Liver (tissue), 8 donors: ENCODE measurements at regions not wholly inside any gene's neighbourhood (a gene's known extent, or its start where the extent isn't known, plus 50 kb on each side); places are given as distances from the start of the nearest gene placed in this dataset.

Source experiments
- DNase-seq: peaks from one replicate; pipeline ENCODE4 v3.0.0-alpha.2; 2017; ENCODE audit warnings: low spot score
- H3K27ac ChIP-seq, 2 donors: one replicate each; pipeline ENCODE4 v1.7.0; 2013; ENCODE audit warnings: inconsistent platforms in 2 of 2, low read length in 2 of 2, control low read depth in 1 of 2, low read depth in 1 of 2, mild to moderate bottlenecking in 1 of 2
- H3K27me3 ChIP-seq, 4 donors: one replicate each; pipeline versions ENCODE4 v1.6.1 to v1.7.0; 2013; ENCODE audit warnings: low read length in 3 of 4, inconsistent platforms in 1 of 4, mild to moderate bottlenecking in 1 of 4, moderate library complexity in 1 of 4; ENCODE audit not compliant: control insufficient read depth in 4 of 4, insufficient read depth in 4 of 4
- H3K36me3 ChIP-seq, 4 donors: one replicate each; pipeline versions ENCODE4 v1.6.1 to v1.7.0; 2013; ENCODE audit warnings: low read length in 3 of 4, mild to moderate bottlenecking in 3 of 4, low read depth in 1 of 4, moderate library complexity in 1 of 4; ENCODE audit not compliant: control insufficient read depth in 4 of 4, insufficient read depth in 3 of 4
- H3K4me1 ChIP-seq, 4 donors: one replicate each; pipeline versions ENCODE4 v1.6.1 to v1.7.0; 2013; ENCODE audit warnings: low read length in 3 of 4, mild to moderate bottlenecking in 3 of 4, moderate library complexity in 1 of 4; ENCODE audit not compliant: control insufficient read depth in 4 of 4, insufficient read depth in 4 of 4
- H3K4me3 ChIP-seq, 3 donors: one replicate each; pipeline versions ENCODE4 v1.6.1 to v1.7.0; 2013; ENCODE audit warnings: low read length in 3 of 3, control low read depth in 1 of 3, low read depth in 1 of 3, mild to moderate bottlenecking in 1 of 3
- H3K9ac ChIP-seq, 2 donors: one replicate each; pipeline ENCODE4 v1.7.0; 2013; ENCODE audit warnings: low read length in 2 of 2, mild to moderate bottlenecking in 2 of 2, moderate library complexity in 2 of 2, control low read depth in 1 of 2, low read depth in 1 of 2
- H3K9me3 ChIP-seq, 4 donors: one replicate each; pipeline versions ENCODE4 v1.6.1 to v1.7.0; 2013; ENCODE audit warnings: low read length in 3 of 4; ENCODE audit not compliant: control insufficient read depth in 4 of 4
- CTCF ChIP-seq: fragments of 150-350 bp; IDR thresholded peaks from 2 replicates; pipeline ENCODE4 v1.5.1; 2017; ENCODE audit warnings: improper control_type of control experiment, low read depth, low read length; ENCODE audit not compliant: missing input control
- EGR1 ChIP-seq, 2 donors: IDR thresholded peaks; 2 replicates each; pipeline ENCODE4 v1.6.1; 2016 to 2018; ENCODE audit warnings: antibody characterized with exemption in 2 of 2, low read depth in 2 of 2
- FOXA1 ChIP-seq: IDR thresholded peaks from 2 replicates; pipeline ENCODE4 v1.6.1; 2016; ENCODE audit warnings: antibody characterized with exemption
- GABPA ChIP-seq, 2 donors: IDR thresholded peaks in 1 of 2; conservative IDR thresholded peaks in 1 of 2; 2 replicates each; pipeline ENCODE4 v1.6.1; 2016; ENCODE audit warnings: antibody characterized with exemption in 2 of 2, mild to moderate bottlenecking in 1 of 2, moderate library complexity in 1 of 2
- HNF4A ChIP-seq, 2 donors: conservative IDR thresholded peaks; 2 replicates each; pipeline ENCODE4 v1.6.1; 2016; ENCODE audit warnings: antibody characterized with exemption in 2 of 2, mild to moderate bottlenecking in 2 of 2
- HNF4G ChIP-seq: IDR thresholded peaks from 2 replicates; pipeline ENCODE4 v1.6.1; 2016; ENCODE audit warnings: antibody characterized with exemption
- JUND ChIP-seq, 2 donors: IDR thresholded peaks; 2 replicates each; pipeline ENCODE4 v1.6.1; 2016; ENCODE audit warnings: antibody characterized with exemption in 2 of 2
- MAX ChIP-seq: IDR thresholded peaks from 2 replicates; pipeline ENCODE4 v1.6.1; 2016; ENCODE audit warnings: antibody characterized with exemption
- NR2F2 ChIP-seq: IDR thresholded peaks from 2 replicates; pipeline ENCODE4 v1.6.1; 2016; ENCODE audit warnings: antibody characterized with exemption
- RAD21 ChIP-seq, 2 donors: IDR thresholded peaks; 2 replicates each; pipeline ENCODE4 v1.6.1; 2016; ENCODE audit warnings: antibody characterized with exemption in 2 of 2, mild to moderate bottlenecking in 2 of 2
- REST ChIP-seq: IDR thresholded peaks from 2 replicates; pipeline ENCODE4 v1.6.1; 2016; ENCODE audit warnings: antibody characterized with exemption, mild to moderate bottlenecking
- RXRA ChIP-seq, 2 donors: IDR thresholded peaks; 2 replicates each; pipeline ENCODE4 v1.6.1; 2017 to 2018; ENCODE audit warnings: antibody characterized with exemption in 2 of 2, mild to moderate bottlenecking in 1 of 2
- SP1 ChIP-seq: IDR thresholded peaks from 2 replicates; pipeline ENCODE4 v1.6.1; 2018; ENCODE audit warnings: antibody characterized with exemption, mild to moderate bottlenecking
- TAF1 ChIP-seq: conservative IDR thresholded peaks from 2 replicates; pipeline ENCODE4 v1.6.1; 2016; ENCODE audit warnings: antibody characterized with exemption, mild to moderate bottlenecking
- YY1 ChIP-seq: IDR thresholded peaks from 2 replicates; pipeline ENCODE4 v1.6.1; 2016; ENCODE audit warnings: antibody characterized with exemption, mild to moderate bottlenecking
- ZBTB33 ChIP-seq: IDR thresholded peaks from 2 replicates; pipeline ENCODE4 v1.6.1; 2016; ENCODE audit warnings: antibody characterized with exemption
- WGBS: extraction: QIAGEN DNeasy Blood & Tissue Kit; methylation state at CpG from one replicate; pipeline ENCODE4 v1.1.7; 2013; 5-methylcytosine and 5-hydroxymethylcytosine counted together
- donor health status: healthy.
- donor health status: healthy.
- donor health status: healthy.
- donor health status: healthy.
- donor health status: healthy.

- no peak for TF ChIP-seq ZBTB33
- no peak for TF ChIP-seq HNF4G
- no peak for TF ChIP-seq CTCF
- no peak for TF ChIP-seq TAF1
These were observed 1601.7 kb upstream of the TENM3 start (continued) for GRCh38 chr4:180641495-180641894.

GRCh38 chr4:180642732-180643131 is 1600.5 kb upstream of the TENM3 start:
- DNase-seq: no peak
- Histone ChIP-seq H3K27me3 (no peaks in the 10 kb centered on the region), H3K9me3 (no peaks in the 10 kb centered on the region), H3K9ac (no peak overlapping the region), H3K4me3 (no peak overlapping the region), H3K36me3 (no peaks in the 10 kb centered on the region), H3K27ac (no peak overlapping the region), H3K4me1 (no peaks in the 10 kb centered on the region)
- WGBS: 91% methylated on average over 9 of the region's 9 CpGs
- TF ChIP-seq HNF4A (conservative IDR thresholded peaks at IDR 0.05) (no peak), GABPA (IDR thresholded peaks at IDR 0.05 in 1 of 2, conservative IDR thresholded peaks at IDR 0.05 in 1 of 2) (no peak), HNF4G (no peak), JUND (IDR thresholded peaks at IDR 0.05) (no peak), SP1 (no peak), RAD21 (IDR thresholded peaks at IDR 0.05) (no peak), REST (no peak), RXRA (IDR thresholded peaks at IDR 0.05) (no peak), MAX (no peak), NR2F2 (no peak), FOXA1 (no peak), YY1 (no peak), TAF1 (no peak)

GRCh38 chr4:180650273-180650672 is 1592.9 kb upstream of the TENM3 start:
- 60% methylated on average over 4 of the region's 4 CpGs for WGBS

More at GRCh38 chr4:180650273-180650672, 1592.9 kb upstream of the TENM3 start:
- Histone ChIP-seq H3K36me3 (no peaks in the 10 kb centered on the region), H3K9me3 (no peaks in the 10 kb centered on the region), H3K9ac (no peak overlapping the region), H3K4me3 (no peak overlapping the region), H3K27ac (no peak overlapping the region), H3K27me3 (no peaks in the 10 kb centered on the region), H3K4me1 (no peaks in the 10 kb centered on the region)
- TF ChIP-seq EGR1 (IDR thresholded peaks at IDR 0.05; ENCODE audit: low read depth in 2 of 2): no peak
- no peak for DNase-seq
